K562 (cell line): ENCODE measurements at regions not wholly inside any gene's neighbourhood (a gene's known extent, or its start where the extent isn't known, plus 50 kb on each side); places are given as distances from the start of the nearest gene placed in this dataset.

ENCODE experiments used
- CBFA2T3 ChIP-seq: fragments of 450-650 bp; IDR thresholded peaks from 2 replicates; pipeline ENCODE4 v1.6.1; 2017
- CBX2 ChIP-seq: fragments of 200-600 bp; sonication (generic); IDR thresholded peaks from one replicate; pipeline ENCODE4 v1.6.1; 2012; ENCODE audit warnings: mild to moderate bottlenecking, low read length, inconsistent platforms; ENCODE audit not compliant: insufficient read depth, poor library complexity, severe bottlenecking
- CSDE1 ChIP-seq, 2 experiments: fragments of 450-650 bp; IDR thresholded peaks; 2 replicates each; pipeline ENCODE4 v1.6.1; 2016; ENCODE audit warnings: mild to moderate bottlenecking in 1 of 2
- DPF2 ChIP-seq: fragments of 450-650 bp; IDR thresholded peaks from 2 replicates; pipeline ENCODE4 v1.6.1; 2016
- ELK3 ChIP-seq: fragments of 450-650 bp; formaldehyde crosslinking; IDR thresholded peaks from 2 replicates; pipeline ENCODE4 v1.4.0; 2020; ENCODE audit warnings: mild to moderate bottlenecking
- JUND ChIP-seq, 2 experiments: IDR thresholded peaks; 2 replicates in 1 of 2; 3 replicates in 1 of 2; pipeline ENCODE4 v1.6.1; 2011; ENCODE audit warnings: borderline replicate concordance in 2 of 2, low read depth in 2 of 2, low read length in 2 of 2, improper control_type of control experiment in 1 of 2, missing biosample characterization in 1 of 2, missing genetic modification characterization in 1 of 2, missing genetic modification reagents in 1 of 2
- MEF2A ChIP-seq: IDR thresholded peaks from 2 replicates; pipeline ENCODE4 v1.6.1; 2011; ENCODE audit warnings: low read depth, mild to moderate bottlenecking, low read length, moderate library complexity; ENCODE audit not compliant: control insufficient read depth
- SMARCA5 ChIP-seq: fragments of 450-650 bp; IDR thresholded peaks from 2 replicates; pipeline ENCODE4 v1.6.1; 2016
- SP1 ChIP-seq: sonication (generic); formaldehyde crosslinking; IDR thresholded peaks from 2 replicates; pipeline ENCODE4 v1.8.1; 2022; ENCODE audit warnings: mild to moderate bottlenecking, missing genetic modification reagents
- TAL1 ChIP-seq: fragments of 450-650 bp; IDR thresholded peaks from 2 replicates; pipeline ENCODE4 v1.6.1; 2016; ENCODE audit warnings: mild to moderate bottlenecking
- TRIM24 ChIP-seq, 2 experiments: fragments of 450-650 bp; IDR thresholded peaks; 2 replicates each; pipeline ENCODE4 v1.6.1; 2016
- YBX1 ChIP-seq: fragments of 450-650 bp; IDR thresholded peaks from 2 replicates; pipeline ENCODE4 v1.7.1; 2016; ENCODE audit warnings: mild to moderate bottlenecking
- ZBTB1 ChIP-seq: sonication (generic); formaldehyde crosslinking; IDR thresholded peaks from 2 replicates; pipeline ENCODE4 v1.8.1; 2023; ENCODE audit warnings: missing genetic modification reagents, low read depth, mild to moderate bottlenecking, borderline replicate concordance
- ZC3H11A ChIP-seq: IDR thresholded peaks from 2 replicates; pipeline ENCODE4 v1.6.1; 2012; ENCODE audit warnings: low read depth, low read length, improper control_type of control experiment
- ZNF507 ChIP-seq: conservative IDR thresholded peaks from 2 replicates; pipeline ENCODE4 v1.6.1; 2017; ENCODE audit warnings: missing genetic modification characterization, missing compliant biosample characterization
- ZNF644 ChIP-seq: fragments of 200-800 bp; sonication (Bioruptor generic); IDR thresholded peaks from 2 replicates; pipeline ENCODE4 v1.6.1; 2016; ENCODE audit warnings: low read depth, missing genetic modification characterization, missing compliant biosample characterization
- TF ChIP-seq, protein P1 (sequence below): sonication (generic); formaldehyde crosslinking; IDR thresholded peaks from 2 replicates; pipeline ENCODE4 v1.9.0; 2022; ENCODE audit warnings: mild to moderate bottlenecking, missing genetic modification reagents

GRCh38 chr7:22632674-22633073 lies 94.3 kb upstream of the IL6 start (continued):
- TF ChIP-seq DPF2 (0 out of 2 replicates have a peak, but pooled peaks have one; percentile 36), ZNF507 (no peak), ZNF644 (tag) (no peak), TRIM24 (IDR thresholded peaks at IDR 0.05) (0 out of 4 replicates have a peak, but pooled peaks of 1 of the 2 experiments have one; percentile 21), SP1 (CRISPR knock-in tag) (no peak), CBX2 (no peak), CSDE1 (IDR thresholded peaks at IDR 0.05) (no peak), JUND (IDR thresholded peaks at IDR 0.05; ENCODE audit: borderline replicate concordance, low read depth, low read length) (no peak), JUND (tag; IDR thresholded peaks at IDR 0.05; ENCODE audit: borderline replicate concordance, low read depth, low read length) (no peak), ZBTB1 (CRISPR knock-in tag) (no peak), MEF2A (no peak), SMARCA5 (no peak), CBFA2T3 (peak; percentile 44; the same call in 1 of the 2 replicates), TAL1 (0 out of 2 replicates have a peak, but pooled peaks have one; percentile 10), ZC3H11A (no peak), ELK3 (CRISPR knock-in tag) (no peak), YBX1 (no peak)
- TF ChIP-seq, protein P1, sequence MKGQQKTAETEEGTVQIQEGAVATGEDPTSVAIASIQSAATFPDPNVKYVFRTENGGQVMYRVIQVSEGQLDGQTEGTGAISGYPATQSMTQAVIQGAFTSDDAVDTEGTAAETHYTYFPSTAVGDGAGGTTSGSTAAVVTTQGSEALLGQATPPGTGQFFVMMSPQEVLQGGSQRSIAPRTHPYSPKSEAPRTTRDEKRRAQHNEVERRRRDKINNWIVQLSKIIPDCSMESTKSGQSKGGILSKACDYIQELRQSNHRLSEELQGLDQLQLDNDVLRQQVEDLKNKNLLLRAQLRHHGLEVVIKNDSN (CRISPR knock-in tag): no peak
